AG04449 (cell line): ENCODE measurements at regions not wholly inside any gene's neighbourhood (a gene's known extent, or its start where the extent isn't known, plus 50 kb on each side); places are given as distances from the start of the nearest gene placed in this dataset.

Experiments used
- CTCF ChIA-PET: fragments of 350-600 bp; formaldehyde crosslinking; extraction: SDS; loops from one replicate; lab custom pipeline; 2021; ENCODE audit warnings: antibody characterized with exemption; lab: Yijun Ruan, JAX
- POLR2A ChIA-PET: fragments of 400-600, 350-600 bp; formaldehyde crosslinking; extraction: SDS; loops from one replicate; lab custom pipeline; 2020; ENCODE audit warnings: antibody characterized with exemption, inconsistent platforms; lab: Yijun Ruan, JAX
- DNase-seq: peaks from one replicate; pipeline ENCODE4 v3.0.0-alpha.2; 2010; ENCODE audit warnings: low read depth, low spot score
- H3K4me3 ChIP-seq: 2 replicates; pipeline ENCODE4 v1.5.1; 2011; ENCODE audit warnings: low read depth, mild to moderate bottlenecking, control low read depth, low read length
- TF ChIP-seq, protein P1 (sequence below): IDR thresholded peaks from one replicate; pipeline ENCODE4 v1.5.1; 2011; ENCODE audit warnings: mild to moderate bottlenecking, moderate library complexity, low read length, control low read depth, inconsistent platforms; ENCODE audit not compliant: insufficient read depth; ENCODE audit errors: missing control alignments

DNA sequence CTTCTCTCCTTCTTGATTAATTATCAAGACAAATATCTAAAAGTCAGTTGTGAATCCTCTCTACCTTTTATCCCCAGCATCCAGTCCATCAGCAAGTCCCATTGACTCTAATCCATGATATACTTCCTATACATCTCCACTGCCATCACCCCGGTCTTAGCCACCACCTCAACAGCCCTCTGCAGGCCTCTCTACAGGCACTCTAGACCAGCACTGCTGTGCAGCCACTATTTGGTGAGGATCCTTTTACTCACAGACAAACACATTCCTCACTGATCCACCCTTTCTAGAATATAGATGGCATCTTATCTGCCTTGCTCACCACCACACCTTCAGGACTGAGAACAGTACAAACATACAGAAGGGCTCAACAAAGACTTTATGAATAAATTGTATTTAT lies 221.7 kb downstream of the RFC3 start:
- no peak overlapping the region for H3K4me3 ChIP-seq
- no peak for DNase-seq
- CTCF ChIA-PET = no interaction called here
- POLR2A ChIA-PET = no interaction called here
- TF ChIP-seq, protein P1, sequence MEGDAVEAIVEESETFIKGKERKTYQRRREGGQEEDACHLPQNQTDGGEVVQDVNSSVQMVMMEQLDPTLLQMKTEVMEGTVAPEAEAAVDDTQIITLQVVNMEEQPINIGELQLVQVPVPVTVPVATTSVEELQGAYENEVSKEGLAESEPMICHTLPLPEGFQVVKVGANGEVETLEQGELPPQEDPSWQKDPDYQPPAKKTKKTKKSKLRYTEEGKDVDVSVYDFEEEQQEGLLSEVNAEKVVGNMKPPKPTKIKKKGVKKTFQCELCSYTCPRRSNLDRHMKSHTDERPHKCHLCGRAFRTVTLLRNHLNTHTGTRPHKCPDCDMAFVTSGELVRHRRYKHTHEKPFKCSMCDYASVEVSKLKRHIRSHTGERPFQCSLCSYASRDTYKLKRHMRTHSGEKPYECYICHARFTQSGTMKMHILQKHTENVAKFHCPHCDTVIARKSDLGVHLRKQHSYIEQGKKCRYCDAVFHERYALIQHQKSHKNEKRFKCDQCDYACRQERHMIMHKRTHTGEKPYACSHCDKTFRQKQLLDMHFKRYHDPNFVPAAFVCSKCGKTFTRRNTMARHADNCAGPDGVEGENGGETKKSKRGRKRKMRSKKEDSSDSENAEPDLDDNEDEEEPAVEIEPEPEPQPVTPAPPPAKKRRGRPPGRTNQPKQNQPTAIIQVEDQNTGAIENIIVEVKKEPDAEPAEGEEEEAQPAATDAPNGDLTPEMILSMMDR = no peak

DNA sequence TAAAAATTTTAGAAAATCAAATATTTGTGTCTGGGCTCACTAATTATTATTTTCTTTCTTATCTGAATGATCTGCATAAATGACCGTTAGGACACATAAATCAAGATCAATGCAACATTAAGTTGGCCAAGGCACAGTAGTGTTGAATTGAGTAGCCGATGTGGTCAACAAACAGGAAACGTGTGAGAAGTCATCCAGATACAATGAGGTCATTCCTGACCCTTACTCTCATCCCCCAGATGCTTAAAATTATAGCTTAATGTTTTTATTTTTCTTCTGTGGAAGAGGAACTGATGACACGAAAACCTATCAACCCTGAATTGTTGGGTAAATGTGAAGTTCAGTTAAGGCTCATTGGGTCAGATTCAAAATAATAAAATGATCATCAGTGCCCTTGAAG lies 222.9 kb downstream of the RFC3 start:
- DNase-seq = no peak
- ChIA-PET CTCF (no interaction called here), POLR2A (no interaction called here)

DNA sequence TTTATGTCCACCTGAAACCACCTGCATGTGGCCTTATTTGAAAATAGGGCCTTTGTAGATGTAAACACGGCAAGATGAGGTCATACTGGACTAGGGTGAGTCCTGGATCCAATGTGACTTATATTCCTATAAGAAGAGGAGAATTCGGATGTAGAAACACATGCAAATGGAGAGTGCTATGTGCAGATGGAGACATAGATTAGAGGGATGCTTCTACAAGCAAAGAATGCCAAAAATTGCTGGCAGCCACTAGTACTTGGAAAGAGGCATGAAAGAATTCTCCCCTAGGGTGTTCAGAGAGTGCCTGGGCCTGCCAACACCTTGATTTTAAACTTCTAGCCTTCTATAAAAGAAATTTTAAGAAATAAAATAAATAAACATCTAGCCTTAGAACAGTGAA lies 226.1 kb downstream of the RFC3 start:
- ChIA-PET CTCF (no interaction called here), POLR2A (no interaction called here)
- H3K4me3 ChIP-seq = no peak overlapping the region
- DNase-seq = peak; percentile 79
- TF ChIP-seq, protein P1 = no peak

More for the DNA sequence above, 222.9 kb downstream of the RFC3 start:
- H3K4me3 ChIP-seq = no peak overlapping the region
- TF ChIP-seq, protein P1 = no peak

DNA sequence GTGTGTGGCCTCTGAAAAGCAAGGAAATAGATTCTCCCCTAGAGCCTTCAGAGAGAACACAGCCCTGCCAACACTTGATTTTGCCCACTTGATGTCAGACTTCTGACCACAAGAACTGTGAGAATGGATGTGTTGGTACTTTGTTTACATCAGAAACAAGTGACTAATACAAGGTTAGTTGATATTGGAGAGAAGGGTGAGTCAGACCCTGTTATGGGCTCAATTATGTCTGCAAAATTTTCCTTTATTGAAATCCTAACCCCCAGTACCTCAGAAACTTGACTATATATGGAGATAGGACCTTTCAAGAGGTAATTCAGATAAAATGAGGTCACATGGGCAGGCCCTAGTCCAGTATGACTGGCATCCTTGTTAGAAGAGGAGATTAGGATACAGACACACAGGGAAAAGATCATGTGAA lies 226.7 kb downstream of the RFC3 start:
- peak; percentile 78 for DNase-seq
- ChIA-PET CTCF (no interaction called here), POLR2A (no interaction called here)
- TF ChIP-seq, protein P1 = no peak
- no peak overlapping the region for H3K4me3 ChIP-seq

DNA sequence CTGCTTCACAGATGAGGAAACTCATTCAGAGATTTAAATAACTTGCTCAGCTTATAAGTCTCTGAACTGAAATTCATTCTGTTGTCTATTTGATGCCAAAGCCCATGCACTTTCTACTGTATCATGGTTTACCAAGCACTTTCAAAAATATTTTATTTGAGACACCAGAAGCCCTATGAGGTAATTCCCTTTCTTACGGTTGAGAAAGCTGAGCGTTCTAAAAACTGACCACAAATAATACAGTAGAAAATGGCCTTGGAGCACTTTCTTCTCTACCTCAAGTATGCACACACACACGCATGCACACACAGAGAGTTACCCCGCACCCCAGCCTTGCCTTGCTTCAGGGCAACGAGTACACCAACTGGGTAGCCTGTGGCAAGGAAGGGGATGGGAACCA lies 228.5 kb downstream of the RFC3 start:
- POLR2A ChIA-PET = no interaction called here
- no peak for DNase-seq
- CTCF ChIA-PET = no interaction called here

DNA sequence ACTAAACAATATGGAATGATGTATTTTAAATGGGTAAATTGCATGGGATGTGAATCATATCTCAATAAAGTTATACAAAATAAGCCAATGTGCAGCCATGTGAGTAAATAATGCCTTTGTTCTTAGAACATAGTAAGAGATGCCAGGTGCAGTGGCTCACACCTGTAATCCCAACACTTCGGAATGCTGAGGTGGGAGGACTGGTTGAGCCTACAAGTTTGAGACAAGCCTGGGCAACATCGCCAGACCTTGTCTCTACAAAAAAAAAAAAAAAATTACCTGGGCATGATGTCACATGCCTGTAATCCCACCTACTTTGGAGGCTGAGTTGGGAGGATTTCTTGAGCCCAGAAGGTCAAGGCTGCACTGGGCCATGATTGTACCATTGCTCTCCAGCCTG lies 230.7 kb downstream of the RFC3 start:
- CTCF ChIA-PET = no interaction called here
- no peak overlapping the region for H3K4me3 ChIP-seq
- POLR2A ChIA-PET = no interaction called here
- TF ChIP-seq, protein P1 = no peak
- DNase-seq = no peak

More for the DNA sequence above, 228.5 kb downstream of the RFC3 start:
- TF ChIP-seq, protein P1 = no peak
- no peak overlapping the region for H3K4me3 ChIP-seq
